ENCODE measurements at regions not wholly inside any gene's neighbourhood (a gene's known extent, or its start where the extent isn't known, plus 50 kb on each side); places are given as distances from the start of the nearest gene placed in this dataset.

- no peaks in the 10 kb centered on the region for H3K27me3 ChIP-seq (ENCODE audit: control insufficient read depth, insufficient read depth, low read length)
- 0 out of 2 replicates have a peak, but pooled peaks cover 2% of the 10 kb centered on the region for H3K4me1 ChIP-seq (ENCODE audit: control insufficient read depth, insufficient read depth, low read length)
- H3K36me3 ChIP-seq (ENCODE audit: control insufficient read depth, insufficient read depth, low read length) = no peaks in the 10 kb centered on the region
- no peak overlapping the region for H3K27ac ChIP-seq (ENCODE audit: low read length)
- no peak overlapping the region for H3K4me3 ChIP-seq (ENCODE audit: low read length)
- no CpG with 5 or more reads among the region's 5 CpGs for WGBS (ENCODE audit: insufficient coverage, insufficient read length)
- no peak for DNase-seq (ENCODE audit: low read depth, low spot score)
- no peaks in the 10 kb centered on the region for H3K9me3 ChIP-seq (ENCODE audit: control insufficient read depth, insufficient read depth, low read length)
These were observed 126.9 kb upstream of the HES1 start for GRCh38 chr3:194009019-194009418.

GRCh38 chr3:194009892-194010533 is 125.9 kb upstream of the HES1 start:
- no peaks in the 10 kb centered on the region for H3K27me3 ChIP-seq (ENCODE audit: control insufficient read depth, insufficient read depth, low read length)
- H3K36me3 ChIP-seq (ENCODE audit: control insufficient read depth, insufficient read depth, low read length) = no peaks in the 10 kb centered on the region
- no CpG with 5 or more reads among the region's 4 CpGs for WGBS (ENCODE audit: insufficient coverage, insufficient read length)
- H3K9me3 ChIP-seq (ENCODE audit: control insufficient read depth, insufficient read depth, low read length) = no peaks in the 10 kb centered on the region
- 0 out of 2 replicates have a peak, but pooled peaks cover 2% of the 10 kb centered on the region for H3K4me1 ChIP-seq (ENCODE audit: control insufficient read depth, insufficient read depth, low read length)
- no peak overlapping the region for H3K27ac ChIP-seq (ENCODE audit: low read length)
- no peak overlapping the region for H3K4me3 ChIP-seq (ENCODE audit: low read length)
- DNase-seq (ENCODE audit: low read depth, low spot score) = no peak

- Histone ChIP-seq H3K9me3 (ENCODE audit: control insufficient read depth, insufficient read depth, low read length) (no peaks in the 10 kb centered on the region), H3K4me3 (ENCODE audit: low read length) (no peak overlapping the region), H3K4me1 (ENCODE audit: control insufficient read depth, insufficient read depth, low read length) (0 out of 2 replicates have a peak, but pooled peaks cover 2% of the 10 kb centered on the region), H3K36me3 (ENCODE audit: control insufficient read depth, insufficient read depth, low read length) (no peaks in the 10 kb centered on the region), H3K27me3 (ENCODE audit: control insufficient read depth, insufficient read depth, low read length) (no peaks in the 10 kb centered on the region), H3K27ac (ENCODE audit: low read length) (no peak overlapping the region)
- WGBS (ENCODE audit: insufficient coverage, insufficient read length) = no CpG with 5 or more reads among the region's 3 CpGs
- no peak for DNase-seq (ENCODE audit: low read depth, low spot score)
These were observed 124.1 kb upstream of the HES1 start for GRCh38 chr3:194011807-194012206.

GRCh38 chr3:194013928-194014327 is 122.0 kb upstream of the HES1 start:
- Histone ChIP-seq H3K4me1 (ENCODE audit: control insufficient read depth, insufficient read depth, low read length) (0 out of 2 replicates have a peak, but pooled peaks cover 2% of the 10 kb centered on the region), H3K9me3 (ENCODE audit: control insufficient read depth, insufficient read depth, low read length) (no peaks in the 10 kb centered on the region), H3K36me3 (ENCODE audit: control insufficient read depth, insufficient read depth, low read length) (no peaks in the 10 kb centered on the region), H3K4me3 (ENCODE audit: low read length) (no peak overlapping the region), H3K27ac (ENCODE audit: low read length) (no peak overlapping the region), H3K27me3 (ENCODE audit: control insufficient read depth, insufficient read depth, low read length) (no peaks in the 10 kb centered on the region)
- WGBS (ENCODE audit: insufficient coverage, insufficient read length) = no CpG with 5 or more reads among the region's 4 CpGs
- no peak for DNase-seq (ENCODE audit: low read depth, low spot score)

DNA sequence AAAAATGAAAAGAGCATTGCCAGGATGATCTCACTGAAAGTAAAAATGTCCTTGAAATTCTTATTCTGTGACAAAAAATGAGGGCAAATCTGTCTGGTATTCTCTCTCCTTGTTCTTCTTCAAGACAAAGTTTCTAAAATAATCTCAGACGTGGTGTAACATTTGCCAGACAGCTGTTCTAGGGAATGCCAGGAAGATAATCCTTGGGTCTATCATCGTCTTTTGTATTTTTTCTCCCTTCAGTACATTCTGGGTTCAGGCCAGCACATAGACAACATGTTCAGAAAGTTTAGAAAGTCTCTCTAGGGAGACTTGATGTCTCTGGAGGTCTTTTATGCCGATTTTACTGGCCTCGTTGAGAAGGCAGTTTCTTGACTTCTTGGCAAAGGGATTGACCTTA is 121.2 kb upstream of the HES1 start:
- Histone ChIP-seq H3K4me1 (ENCODE audit: control insufficient read depth, insufficient read depth, low read length) (0 out of 2 replicates have a peak, but pooled peaks cover 2% of the 10 kb centered on the region), H3K27me3 (ENCODE audit: control insufficient read depth, insufficient read depth, low read length) (no peaks in the 10 kb centered on the region), H3K4me3 (ENCODE audit: low read length) (no peak overlapping the region), H3K27ac (ENCODE audit: low read length) (no peak overlapping the region), H3K36me3 (ENCODE audit: control insufficient read depth, insufficient read depth, low read length) (no peaks in the 10 kb centered on the region), H3K9me3 (ENCODE audit: control insufficient read depth, insufficient read depth, low read length) (no peaks in the 10 kb centered on the region)
- no peak for DNase-seq (ENCODE audit: low read depth, low spot score)
- no CpG with 5 or more reads among the region's 4 CpGs for WGBS (ENCODE audit: insufficient coverage, insufficient read length)

DNA sequence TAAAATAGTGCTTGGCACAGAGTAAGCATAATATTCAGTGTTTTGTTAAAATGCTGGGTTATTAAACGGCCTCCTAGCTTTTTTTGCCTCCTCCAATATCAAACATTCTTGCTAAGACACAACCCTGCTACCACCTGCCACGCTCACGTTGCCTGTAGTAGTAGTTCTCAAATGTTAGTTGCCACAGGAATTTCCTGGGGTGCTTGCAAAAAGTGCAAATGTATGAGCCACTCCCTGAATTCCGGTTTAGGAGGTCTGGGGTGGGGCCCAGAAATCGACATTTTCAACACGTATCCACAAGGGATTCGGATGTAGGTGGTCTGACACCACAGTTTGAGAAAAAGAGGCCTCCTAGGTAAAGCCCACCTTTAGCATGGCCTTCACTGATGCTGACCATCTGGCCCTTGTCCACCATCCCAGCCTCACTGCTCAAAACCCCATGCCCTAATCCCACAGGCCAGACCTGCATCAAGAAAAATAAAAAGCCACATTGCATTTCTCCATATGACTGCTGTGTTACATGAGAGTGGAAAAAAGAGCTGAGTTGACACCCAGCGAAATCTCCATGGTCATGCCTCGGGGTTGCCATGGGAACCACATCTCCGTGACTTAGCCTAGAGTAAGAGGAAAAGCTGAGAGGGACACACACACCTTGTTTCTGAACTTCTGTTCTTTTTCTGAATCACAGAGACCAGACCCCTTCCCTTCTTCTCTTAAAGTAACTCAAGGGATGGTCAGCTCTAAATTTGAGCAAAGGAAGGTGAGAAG is 116.4 kb upstream of the HES1 start:
- Histone ChIP-seq H3K27me3 (ENCODE audit: control insufficient read depth, insufficient read depth, low read length) (no peaks in the 10 kb centered on the region), H3K36me3 (ENCODE audit: control insufficient read depth, insufficient read depth, low read length) (no peaks in the 10 kb centered on the region), H3K4me1 (ENCODE audit: control insufficient read depth, insufficient read depth, low read length) (no peaks in the 10 kb centered on the region), H3K4me3 (ENCODE audit: low read length) (no peak overlapping the region), H3K9me3 (ENCODE audit: control insufficient read depth, insufficient read depth, low read length) (no peaks in the 10 kb centered on the region), H3K27ac (ENCODE audit: low read length) (no peak overlapping the region)
- DNase-seq (ENCODE audit: low read depth, low spot score) = no peak
- WGBS (ENCODE audit: insufficient coverage, insufficient read length) = no CpG with 5 or more reads among the region's 10 CpGs

DNA sequence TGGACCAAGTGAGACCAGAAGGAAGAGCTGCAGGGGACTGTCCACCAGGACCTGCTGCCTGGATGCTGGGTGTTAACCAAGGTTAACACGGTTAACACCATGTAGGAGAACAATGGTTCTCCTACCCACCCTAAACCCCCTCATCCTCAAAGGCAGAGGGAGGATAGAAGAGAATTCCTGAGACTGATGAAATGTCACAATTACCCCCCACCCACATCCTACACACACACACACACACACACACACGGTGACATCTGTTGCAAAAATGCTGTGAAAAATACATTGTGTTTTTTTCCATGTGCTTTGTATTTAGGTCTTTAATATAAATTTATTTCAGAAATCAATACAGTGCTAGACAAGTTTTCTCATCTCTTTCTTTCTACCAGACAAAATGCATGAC is 113.9 kb upstream of the HES1 start:
- no peak overlapping the region for H3K27ac ChIP-seq (ENCODE audit: low read length)
- no peaks in the 10 kb centered on the region for H3K36me3 ChIP-seq (ENCODE audit: control insufficient read depth, insufficient read depth, low read length)
- H3K27me3 ChIP-seq (ENCODE audit: control insufficient read depth, insufficient read depth, low read length) = no peaks in the 10 kb centered on the region
- no peak overlapping the region for H3K4me3 ChIP-seq (ENCODE audit: low read length)
- WGBS (ENCODE audit: insufficient coverage, insufficient read length) = no CpG with 5 or more reads among the region's 2 CpGs
- peaks cover 3% of the 10 kb centered on the region; the same call in 1 of the 2 replicates for H3K4me1 ChIP-seq (ENCODE audit: control insufficient read depth, insufficient read depth, low read length)
- DNase-seq (ENCODE audit: low read depth, low spot score) = no peak
- H3K9me3 ChIP-seq (ENCODE audit: control insufficient read depth, insufficient read depth, low read length) = no peaks in the 10 kb centered on the region

DNA sequence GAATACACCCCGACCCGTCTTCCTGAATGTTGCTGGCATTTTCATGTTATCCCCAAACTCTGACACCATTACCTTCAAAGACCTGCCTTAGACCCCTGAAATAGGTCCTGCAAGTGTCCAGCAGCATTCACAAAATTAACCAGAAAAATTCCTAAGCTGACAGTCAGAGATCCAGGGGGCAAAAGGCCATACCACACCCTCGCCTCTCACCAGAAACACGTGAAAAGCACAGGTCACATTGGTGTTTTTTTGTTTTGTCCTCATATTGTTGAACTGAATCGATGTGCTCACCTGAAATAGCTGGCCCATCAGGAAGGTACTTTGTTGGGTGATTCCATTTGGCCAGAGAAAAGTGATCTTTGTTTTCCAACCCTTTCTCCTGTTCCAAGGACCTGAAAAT is 113.1 kb upstream of the HES1 start:
- no peaks in the 10 kb centered on the region for H3K36me3 ChIP-seq (ENCODE audit: control insufficient read depth, insufficient read depth, low read length)
- H3K4me1 ChIP-seq (ENCODE audit: control insufficient read depth, insufficient read depth, low read length) = peaks cover 3% of the 10 kb centered on the region; the same call in 1 of the 2 replicates
- H3K9me3 ChIP-seq (ENCODE audit: control insufficient read depth, insufficient read depth, low read length) = no peaks in the 10 kb centered on the region
- no peak for DNase-seq (ENCODE audit: low read depth, low spot score)
- H3K4me3 ChIP-seq (ENCODE audit: low read length) = no peak overlapping the region
- WGBS (ENCODE audit: insufficient coverage, insufficient read length) = no CpG with 5 or more reads among the region's 5 CpGs
- H3K27ac ChIP-seq (ENCODE audit: low read length) = no peak overlapping the region
- no peaks in the 10 kb centered on the region for H3K27me3 ChIP-seq (ENCODE audit: control insufficient read depth, insufficient read depth, low read length)

GRCh38 chr3:194023501-194024280 is 112.3 kb upstream of the HES1 start:
- H3K9me3 ChIP-seq (ENCODE audit: control insufficient read depth, insufficient read depth, low read length) = no peaks in the 10 kb centered on the region
- DNase-seq (ENCODE audit: low read depth, low spot score) = no peak
- no peak overlapping the region for H3K4me3 ChIP-seq (ENCODE audit: low read length)
- no peaks in the 10 kb centered on the region for H3K27me3 ChIP-seq (ENCODE audit: control insufficient read depth, insufficient read depth, low read length)
- H3K27ac ChIP-seq (ENCODE audit: low read length) = no peak overlapping the region
- H3K36me3 ChIP-seq (ENCODE audit: control insufficient read depth, insufficient read depth, low read length) = no peaks in the 10 kb centered on the region
- peaks cover 3% of the 10 kb centered on the region; the same call in 1 of the 2 replicates for H3K4me1 ChIP-seq (ENCODE audit: control insufficient read depth, insufficient read depth, low read length)
- WGBS (ENCODE audit: insufficient coverage, insufficient read length) = no CpG with 5 or more reads among the region's 9 CpGs

DNA sequence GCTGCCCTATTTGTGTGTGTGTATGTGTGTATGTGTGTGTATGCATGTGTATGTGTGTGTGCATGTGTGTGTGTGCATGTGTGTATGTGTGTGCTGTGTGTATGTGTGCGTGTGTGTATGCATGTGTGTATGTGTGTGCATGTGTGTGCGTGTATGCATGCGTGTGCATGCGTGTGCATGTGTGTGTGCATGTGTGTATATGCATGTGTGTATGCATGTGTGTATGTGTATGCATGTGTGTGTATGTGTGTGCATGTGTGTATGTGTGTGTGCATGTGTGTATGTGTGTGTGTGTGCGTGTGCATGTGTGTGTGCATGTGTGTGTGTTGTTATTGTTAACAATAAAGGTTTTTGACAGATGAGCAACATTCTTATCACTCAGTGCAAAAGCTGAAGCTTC is 110.8 kb upstream of the HES1 start:
- Histone ChIP-seq H3K4me1 (ENCODE audit: control insufficient read depth, insufficient read depth, low read length) (peaks cover 3% of the 10 kb centered on the region; the same call in 1 of the 2 replicates), H3K4me3 (ENCODE audit: low read length) (no peak overlapping the region), H3K27me3 (ENCODE audit: control insufficient read depth, insufficient read depth, low read length) (no peaks in the 10 kb centered on the region), H3K27ac (ENCODE audit: low read length) (no peak overlapping the region), H3K9me3 (ENCODE audit: control insufficient read depth, insufficient read depth, low read length) (no peaks in the 10 kb centered on the region), H3K36me3 (ENCODE audit: control insufficient read depth, insufficient read depth, low read length) (no peaks in the 10 kb centered on the region)
- no peak for DNase-seq (ENCODE audit: low read depth, low spot score)
- no CpG with 5 or more reads among the region's 5 CpGs for WGBS (ENCODE audit: insufficient coverage, insufficient read length)
